Neural cell (in vitro differentiated cells): ENCODE measurements at regions not wholly inside any gene's neighbourhood (a gene's known extent, or its start where the extent isn't known, plus 50 kb on each side); places are given as distances from the start of the nearest gene placed in this dataset.

Experiments used
- EP300 ChIP-seq: fragments of 450-650 bp; conservative IDR thresholded peaks from 2 replicates; pipeline ENCODE4 v1.6.1; 2014; ENCODE audit warnings: antibody characterized with exemption, mild to moderate bottlenecking, moderate library complexity; ENCODE audit not compliant: poor library complexity, severe bottlenecking
- EZH2 ChIP-seq: fragments of 200-600, 300-800 bp; shearing (Covaris generic), sonication (generic); IDR thresholded peaks from 2 replicates; pipeline ENCODE4 v1.6.1; 2014; ENCODE audit warnings: antibody characterized with exemption, low read length, borderline replicate concordance, mild to moderate bottlenecking; ENCODE audit not compliant: insufficient read depth, poor library complexity, severe bottlenecking
- MXI1 ChIP-seq: fragments of 450-650 bp; conservative IDR thresholded peaks from 2 replicates; pipeline ENCODE4 v1.6.1; 2014; ENCODE audit warnings: antibody characterized with exemption, mild to moderate bottlenecking; ENCODE audit not compliant: poor library complexity, severe bottlenecking
- POLR2AphosphoS5 ChIP-seq: IDR thresholded peaks from 2 replicates; pipeline ENCODE4 v1.6.1; 2012
- RAD21 ChIP-seq: fragments of 450-650 bp; conservative IDR thresholded peaks from 2 replicates; pipeline ENCODE4 v1.6.1; 2014; ENCODE audit warnings: antibody characterized with exemption, mild to moderate bottlenecking, moderate library complexity
- SMC3 ChIP-seq: fragments of 450-650 bp; conservative IDR thresholded peaks from 2 replicates; pipeline ENCODE4 v1.6.1; 2014; ENCODE audit warnings: antibody characterized with exemption, mild to moderate bottlenecking, moderate library complexity; ENCODE audit not compliant: poor library complexity
- TAF1 ChIP-seq: IDR thresholded peaks from 2 replicates; pipeline ENCODE4 v1.6.1; 2012; ENCODE audit warnings: low read depth
- TF ChIP-seq, protein P1 (sequence below): fragments of 450-650 bp; IDR thresholded peaks from 2 replicates; pipeline ENCODE4 v1.5.1; 2014; ENCODE audit warnings: antibody characterized with exemption, mild to moderate bottlenecking, moderate library complexity; ENCODE audit not compliant: poor library complexity, severe bottlenecking
- TF ChIP-seq, protein P2 (sequence below): IDR thresholded peaks from 2 replicates; pipeline ENCODE4 v1.6.1; 2012; ENCODE audit warnings: borderline replicate concordance

DNA sequence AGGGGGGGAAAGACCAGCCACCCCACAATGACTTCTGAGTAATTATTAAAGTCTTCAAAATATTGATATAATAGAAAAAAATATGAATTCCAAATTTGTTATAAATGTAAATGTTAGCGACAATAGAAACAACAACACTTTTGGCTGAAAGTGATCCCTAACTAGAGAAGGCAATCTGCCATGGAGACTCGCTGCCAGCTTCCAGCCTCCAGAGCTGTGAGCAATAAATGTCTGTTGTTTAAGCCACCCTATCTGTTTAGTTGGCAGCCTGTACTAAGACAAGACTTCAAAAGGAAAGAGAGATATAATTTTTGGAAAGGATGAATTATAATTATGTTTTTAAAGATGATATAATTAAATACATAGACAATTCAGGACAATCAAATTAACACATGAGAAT, 130.8 kb upstream of the HSFY2 start:
- TF ChIP-seq POLR2AphosphoS5 (no peak), TAF1 (no peak), EP300 (no peak), RAD21 (no peak), EZH2 (no peak), MXI1 (no peak), SMC3 (no peak)
- TF ChIP-seq, protein P1, sequence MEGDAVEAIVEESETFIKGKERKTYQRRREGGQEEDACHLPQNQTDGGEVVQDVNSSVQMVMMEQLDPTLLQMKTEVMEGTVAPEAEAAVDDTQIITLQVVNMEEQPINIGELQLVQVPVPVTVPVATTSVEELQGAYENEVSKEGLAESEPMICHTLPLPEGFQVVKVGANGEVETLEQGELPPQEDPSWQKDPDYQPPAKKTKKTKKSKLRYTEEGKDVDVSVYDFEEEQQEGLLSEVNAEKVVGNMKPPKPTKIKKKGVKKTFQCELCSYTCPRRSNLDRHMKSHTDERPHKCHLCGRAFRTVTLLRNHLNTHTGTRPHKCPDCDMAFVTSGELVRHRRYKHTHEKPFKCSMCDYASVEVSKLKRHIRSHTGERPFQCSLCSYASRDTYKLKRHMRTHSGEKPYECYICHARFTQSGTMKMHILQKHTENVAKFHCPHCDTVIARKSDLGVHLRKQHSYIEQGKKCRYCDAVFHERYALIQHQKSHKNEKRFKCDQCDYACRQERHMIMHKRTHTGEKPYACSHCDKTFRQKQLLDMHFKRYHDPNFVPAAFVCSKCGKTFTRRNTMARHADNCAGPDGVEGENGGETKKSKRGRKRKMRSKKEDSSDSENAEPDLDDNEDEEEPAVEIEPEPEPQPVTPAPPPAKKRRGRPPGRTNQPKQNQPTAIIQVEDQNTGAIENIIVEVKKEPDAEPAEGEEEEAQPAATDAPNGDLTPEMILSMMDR: no peak
- TF ChIP-seq, protein P2, sequence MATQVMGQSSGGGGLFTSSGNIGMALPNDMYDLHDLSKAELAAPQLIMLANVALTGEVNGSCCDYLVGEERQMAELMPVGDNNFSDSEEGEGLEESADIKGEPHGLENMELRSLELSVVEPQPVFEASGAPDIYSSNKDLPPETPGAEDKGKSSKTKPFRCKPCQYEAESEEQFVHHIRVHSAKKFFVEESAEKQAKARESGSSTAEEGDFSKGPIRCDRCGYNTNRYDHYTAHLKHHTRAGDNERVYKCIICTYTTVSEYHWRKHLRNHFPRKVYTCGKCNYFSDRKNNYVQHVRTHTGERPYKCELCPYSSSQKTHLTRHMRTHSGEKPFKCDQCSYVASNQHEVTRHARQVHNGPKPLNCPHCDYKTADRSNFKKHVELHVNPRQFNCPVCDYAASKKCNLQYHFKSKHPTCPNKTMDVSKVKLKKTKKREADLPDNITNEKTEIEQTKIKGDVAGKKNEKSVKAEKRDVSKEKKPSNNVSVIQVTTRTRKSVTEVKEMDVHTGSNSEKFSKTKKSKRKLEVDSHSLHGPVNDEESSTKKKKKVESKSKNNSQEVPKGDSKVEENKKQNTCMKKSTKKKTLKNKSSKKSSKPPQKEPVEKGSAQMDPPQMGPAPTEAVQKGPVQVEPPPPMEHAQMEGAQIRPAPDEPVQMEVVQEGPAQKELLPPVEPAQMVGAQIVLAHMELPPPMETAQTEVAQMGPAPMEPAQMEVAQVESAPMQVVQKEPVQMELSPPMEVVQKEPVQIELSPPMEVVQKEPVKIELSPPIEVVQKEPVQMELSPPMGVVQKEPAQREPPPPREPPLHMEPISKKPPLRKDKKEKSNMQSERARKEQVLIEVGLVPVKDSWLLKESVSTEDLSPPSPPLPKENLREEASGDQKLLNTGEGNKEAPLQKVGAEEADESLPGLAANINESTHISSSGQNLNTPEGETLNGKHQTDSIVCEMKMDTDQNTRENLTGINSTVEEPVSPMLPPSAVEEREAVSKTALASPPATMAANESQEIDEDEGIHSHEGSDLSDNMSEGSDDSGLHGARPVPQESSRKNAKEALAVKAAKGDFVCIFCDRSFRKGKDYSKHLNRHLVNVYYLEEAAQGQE: no peak
